NCI-H128 (cell line): ENCODE measurements at regions not wholly inside any gene's neighbourhood (a gene's known extent, or its start where the extent isn't known, plus 50 kb on each side); places are given as distances from the start of the nearest gene placed in this dataset.

Experiments used
- DNase-seq: peaks from one replicate; lab custom pipeline; 2025; ENCODE audit not compliant: unreplicated experiment; lab: John Stamatoyannopoulos, UW

DNA sequence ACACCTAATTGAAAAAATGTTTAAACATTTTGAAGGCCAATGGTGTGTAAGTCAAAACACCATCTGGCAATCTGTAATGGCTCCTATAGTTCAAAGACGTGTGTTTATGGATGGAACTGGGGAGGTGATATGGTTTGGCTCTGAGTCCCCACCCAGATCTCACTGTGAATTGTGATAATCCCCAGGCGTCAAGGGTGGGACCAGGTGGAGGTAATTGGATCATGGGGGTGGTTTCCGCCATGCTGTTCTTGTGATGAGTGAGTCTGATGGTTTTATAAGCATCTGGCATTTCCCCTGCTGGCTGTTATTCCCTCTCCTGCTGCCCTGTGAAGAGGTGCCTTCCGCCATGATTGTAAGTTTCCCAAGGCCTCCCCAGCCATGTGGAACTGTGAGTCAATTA, 52.2 kb downstream of the ADRA2C start:
- no peak for DNase-seq

DNA sequence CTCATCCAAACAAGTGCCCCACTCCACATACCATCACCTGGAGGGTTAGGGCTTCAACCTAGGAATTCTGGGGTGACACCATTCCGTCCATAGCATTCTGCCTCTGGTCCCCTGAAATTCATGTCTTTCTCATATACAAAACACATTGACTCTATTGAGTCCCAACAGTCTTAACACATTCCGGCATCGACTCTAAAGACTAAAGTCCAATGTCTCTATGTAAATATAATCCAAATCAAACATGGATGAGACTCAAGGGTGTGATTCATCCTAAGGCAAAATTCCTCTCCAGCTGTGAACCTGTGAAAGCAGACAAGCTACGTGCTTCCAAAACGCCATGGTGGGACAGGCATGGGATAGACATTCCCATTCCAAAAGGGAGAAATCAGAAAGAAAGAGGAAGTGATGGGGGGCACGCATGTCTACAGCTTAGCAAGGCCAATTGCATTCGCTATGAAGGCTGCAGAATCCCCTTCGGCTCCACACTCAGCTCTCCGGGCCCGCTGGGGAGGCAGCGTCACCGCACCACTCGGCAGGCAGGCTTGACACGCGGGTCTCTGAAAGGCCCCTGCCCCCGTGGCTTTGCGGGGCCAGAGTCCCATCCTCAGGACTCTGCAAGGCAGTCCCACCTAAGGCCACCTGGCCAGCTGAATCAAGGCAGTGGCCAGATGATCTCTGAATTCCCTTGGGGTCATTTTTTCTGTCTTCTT, 53.2 kb downstream of the ADRA2C start:
- no peak for DNase-seq

DNA sequence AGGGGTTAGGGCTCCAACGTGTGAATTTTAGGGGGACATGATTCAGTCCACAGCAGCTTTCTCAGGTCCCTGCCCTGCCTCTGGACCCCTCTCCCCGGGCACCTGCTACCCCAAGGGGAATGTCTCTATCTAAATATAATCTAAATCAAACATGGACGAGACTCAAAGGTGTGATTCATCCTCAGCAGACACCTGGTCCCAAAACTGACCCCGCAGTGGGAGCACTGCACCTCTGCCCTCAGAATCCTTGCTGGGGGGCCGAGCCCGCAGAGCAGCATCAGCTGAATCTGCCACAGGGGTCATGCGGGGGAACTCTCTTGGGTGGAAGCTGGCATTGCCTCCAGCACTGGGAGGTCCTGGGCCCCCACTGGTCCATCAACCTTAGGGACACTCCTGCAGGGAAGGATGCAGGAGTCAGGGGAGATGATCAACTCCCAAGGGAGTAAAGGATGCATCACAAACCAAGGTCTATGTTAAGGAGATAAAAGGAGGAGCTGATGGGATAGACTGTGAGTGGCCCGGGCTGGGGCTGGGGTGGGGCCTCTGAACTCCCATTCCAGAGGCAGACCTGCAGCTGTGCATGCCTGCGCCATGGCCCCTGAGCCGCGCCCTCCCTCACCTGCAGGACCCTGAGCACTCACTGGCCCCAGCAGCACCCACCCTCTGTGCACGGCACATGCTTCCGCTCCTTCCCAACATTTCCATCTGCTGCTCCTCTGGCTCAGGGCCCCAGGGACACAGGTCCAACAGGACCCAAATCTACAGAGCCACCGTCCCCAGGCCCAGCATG, 54.0 kb downstream of the ADRA2C start:
- DNase-seq: no peak

DNA sequence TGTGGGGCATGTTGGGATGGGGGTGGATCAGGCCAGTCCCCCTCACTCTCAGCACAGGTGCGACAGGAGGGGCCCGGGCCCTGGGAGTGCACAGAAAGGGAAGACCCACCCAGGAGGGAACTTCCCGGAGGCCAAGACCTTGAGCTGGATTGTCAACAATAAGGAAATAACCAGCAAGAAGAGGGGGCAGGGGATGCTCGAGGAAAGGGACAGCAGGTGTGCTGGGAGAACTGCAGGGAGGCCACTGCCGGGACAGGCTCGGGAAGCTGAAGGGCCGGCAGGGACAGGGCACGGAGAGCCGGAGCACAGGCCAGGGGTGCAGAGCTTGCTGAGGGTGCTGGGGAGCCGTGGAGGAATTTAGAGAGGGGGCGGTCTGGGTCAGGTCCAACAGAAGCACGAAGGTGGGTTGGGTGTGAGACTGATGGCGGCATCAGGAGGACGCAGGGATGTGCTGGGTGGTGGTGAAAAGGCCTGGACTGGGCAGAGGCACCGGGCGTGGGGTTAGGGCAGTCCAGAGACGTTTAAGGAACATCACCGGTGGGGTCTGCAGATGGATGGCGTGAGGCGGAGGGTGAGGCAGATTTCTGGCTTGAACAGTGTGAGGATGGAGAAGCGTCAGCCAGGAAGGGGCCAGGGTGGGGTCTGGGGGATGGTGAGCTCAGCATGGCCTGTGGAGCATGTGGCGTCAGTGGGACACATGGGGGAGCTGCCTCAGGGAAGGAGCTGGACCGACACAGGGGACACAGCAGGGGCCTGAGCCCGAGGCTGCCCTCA, 54.8 kb downstream of the ADRA2C start:
- no peak for DNase-seq

DNA sequence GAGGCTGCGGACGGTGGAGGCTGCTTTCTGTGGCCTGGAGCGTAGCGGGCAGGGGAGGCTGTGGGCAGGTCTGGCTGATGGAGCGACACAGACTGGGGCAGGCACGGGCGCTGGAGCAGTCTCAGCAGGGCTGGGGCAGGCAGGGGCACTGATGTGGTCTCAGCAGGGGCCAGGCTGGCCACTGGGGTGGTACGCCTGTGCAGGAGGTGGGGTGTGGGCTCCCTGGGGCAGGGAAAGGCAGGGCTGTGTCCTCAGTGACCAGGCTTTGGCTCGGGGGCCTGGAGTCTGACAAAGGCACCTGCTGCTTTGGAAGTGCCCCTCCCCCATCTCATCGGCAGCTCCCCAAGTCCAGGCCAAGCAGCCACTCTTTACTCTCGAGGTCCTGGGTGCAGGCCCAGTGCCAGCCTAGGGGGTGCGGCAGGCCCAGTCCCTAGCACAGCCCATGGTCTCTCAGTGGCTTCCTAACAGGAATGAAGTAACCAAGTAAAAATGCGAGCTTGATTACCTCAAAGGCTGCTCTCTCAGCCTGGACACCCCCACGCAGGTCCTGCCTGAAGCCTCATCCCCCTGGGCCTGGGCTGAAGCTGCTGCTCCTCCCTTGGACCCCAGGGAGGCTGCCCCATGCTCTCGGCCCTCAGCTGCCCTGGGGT, 55.5 kb downstream of the ADRA2C start:
- no peak for DNase-seq

DNA sequence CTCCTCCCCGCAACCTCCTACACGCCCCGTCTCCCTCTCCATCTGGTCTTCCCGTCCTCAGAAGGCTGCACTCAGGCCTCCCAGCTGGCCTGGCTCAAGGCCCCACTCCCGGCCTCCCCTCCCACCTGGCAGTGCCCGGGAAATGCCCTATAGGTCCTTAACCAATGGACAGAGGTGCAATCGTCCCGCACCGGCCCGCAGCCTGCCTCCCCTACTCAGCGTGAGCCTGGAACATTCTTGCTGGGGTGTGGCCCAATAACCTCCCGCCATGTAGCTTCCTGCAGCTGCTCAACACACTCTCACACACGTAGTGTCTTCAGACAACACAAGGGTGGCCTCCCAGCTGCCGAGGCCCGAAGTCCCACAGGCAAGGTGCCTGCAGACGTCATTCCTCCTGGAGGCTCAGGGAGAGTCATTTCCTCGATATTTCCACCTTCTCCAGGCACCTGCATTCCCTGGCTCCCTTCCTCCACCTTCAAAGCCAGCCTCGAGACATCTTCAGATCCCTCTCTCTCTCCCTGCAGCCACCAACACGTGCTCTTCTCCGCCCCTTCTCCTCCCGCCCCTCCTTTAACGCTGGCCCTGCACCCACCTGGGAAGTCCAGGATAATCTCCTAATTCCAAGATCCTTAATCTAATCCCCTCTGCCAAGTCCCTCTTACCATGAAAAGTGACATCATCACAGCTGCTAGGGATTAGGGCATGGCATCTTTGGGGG, 56.2 kb downstream of the ADRA2C start:
- DNase-seq: no peak

DNA sequence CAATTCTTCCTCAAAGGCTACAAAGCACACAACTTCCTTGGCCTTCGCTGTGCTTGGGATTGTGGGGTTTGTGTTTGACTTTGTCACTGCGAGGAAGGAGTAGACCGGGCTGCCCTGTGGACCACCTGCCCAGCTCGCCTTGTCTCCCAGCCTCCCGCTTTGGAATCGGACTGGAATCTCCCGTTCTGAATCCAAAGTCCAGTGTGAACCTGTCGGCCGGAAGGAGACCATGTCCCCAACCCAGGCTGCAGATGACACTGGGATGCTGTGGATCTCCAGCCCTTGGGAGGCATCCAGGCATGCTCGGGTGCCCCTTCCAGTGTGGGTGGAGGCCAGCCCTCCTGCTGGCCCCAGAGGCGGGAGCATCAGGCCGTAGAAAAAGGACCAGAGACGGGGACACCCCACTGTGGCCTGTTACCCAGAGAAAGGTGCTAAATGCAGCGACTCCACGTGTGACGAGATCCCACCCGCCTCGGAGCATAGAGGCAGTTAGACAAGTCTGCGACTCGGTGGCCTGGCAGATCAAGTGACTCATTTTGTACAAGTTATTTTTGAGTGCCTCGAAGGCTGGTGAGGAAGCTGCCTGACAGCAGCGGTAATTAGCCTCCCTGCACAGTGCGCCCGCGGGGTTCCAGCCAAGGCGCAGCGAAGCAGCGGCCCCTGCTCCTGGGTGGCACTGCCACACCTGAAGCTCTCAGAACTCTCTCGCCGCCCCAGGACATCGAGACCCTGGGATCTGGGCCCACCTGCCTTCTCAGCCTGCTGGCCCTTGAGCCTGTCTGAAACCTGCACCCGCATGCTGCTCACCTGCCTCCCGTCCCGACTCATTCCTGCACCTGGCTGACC, 57.5 kb downstream of the ADRA2C start:
- no peak for DNase-seq

DNA sequence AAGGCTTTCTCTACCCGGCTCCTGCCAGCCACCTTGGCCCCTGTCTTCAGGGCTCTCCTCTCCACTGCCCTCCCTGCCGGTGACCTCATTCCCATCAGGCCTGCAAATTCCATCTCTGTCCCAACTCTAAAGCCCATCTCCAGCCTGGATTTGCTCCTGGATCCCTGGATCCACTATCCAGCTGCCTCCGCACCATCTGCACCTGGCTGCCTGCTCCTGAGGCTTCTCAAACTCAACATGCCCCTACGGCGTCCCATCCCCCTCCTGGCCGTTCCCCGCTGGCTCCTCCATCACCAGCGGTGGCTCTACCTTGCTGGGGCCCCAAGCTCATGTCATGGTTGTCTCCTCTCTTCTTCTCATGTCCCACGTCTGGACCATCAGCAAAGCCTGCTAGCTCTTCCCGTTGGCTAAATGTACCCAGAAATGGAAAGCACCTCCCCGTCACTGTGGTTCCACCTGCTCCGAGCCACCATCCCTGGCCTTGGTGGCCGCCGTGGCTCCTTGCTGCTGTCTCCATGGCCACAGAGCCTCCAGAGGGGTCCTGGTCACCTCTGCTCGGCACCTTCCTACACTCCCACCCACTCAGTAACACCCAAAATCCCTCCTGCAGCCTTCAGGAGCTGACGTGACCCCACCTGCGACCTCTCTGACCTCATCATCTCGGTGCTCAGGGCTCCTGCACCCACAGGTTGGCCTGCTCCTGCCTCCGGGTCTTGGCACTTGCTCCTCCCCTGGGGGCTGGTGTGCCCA, 58.5 kb downstream of the ADRA2C start:
- DNase-seq: no peak

DNA sequence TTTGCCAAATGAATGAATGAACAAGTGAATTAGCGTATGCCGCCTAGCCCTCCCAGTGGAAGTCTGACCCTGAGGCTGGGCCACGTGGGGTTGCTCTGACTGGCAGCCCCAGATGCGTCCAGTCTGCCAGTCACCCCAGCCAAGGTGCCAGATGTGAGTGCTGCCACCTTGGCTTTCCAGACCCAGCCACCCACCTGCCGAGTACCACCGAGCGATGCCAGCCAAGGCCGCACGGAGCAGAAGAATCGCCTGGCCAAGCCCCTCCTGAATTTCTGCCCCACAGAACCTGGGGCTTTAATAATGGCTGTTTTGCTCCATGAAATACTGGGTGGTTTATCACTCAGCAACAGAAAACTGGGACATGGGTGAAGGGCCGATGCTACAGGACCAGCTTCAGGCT, 59.3 kb downstream of the ADRA2C start:
- no peak for DNase-seq

DNA sequence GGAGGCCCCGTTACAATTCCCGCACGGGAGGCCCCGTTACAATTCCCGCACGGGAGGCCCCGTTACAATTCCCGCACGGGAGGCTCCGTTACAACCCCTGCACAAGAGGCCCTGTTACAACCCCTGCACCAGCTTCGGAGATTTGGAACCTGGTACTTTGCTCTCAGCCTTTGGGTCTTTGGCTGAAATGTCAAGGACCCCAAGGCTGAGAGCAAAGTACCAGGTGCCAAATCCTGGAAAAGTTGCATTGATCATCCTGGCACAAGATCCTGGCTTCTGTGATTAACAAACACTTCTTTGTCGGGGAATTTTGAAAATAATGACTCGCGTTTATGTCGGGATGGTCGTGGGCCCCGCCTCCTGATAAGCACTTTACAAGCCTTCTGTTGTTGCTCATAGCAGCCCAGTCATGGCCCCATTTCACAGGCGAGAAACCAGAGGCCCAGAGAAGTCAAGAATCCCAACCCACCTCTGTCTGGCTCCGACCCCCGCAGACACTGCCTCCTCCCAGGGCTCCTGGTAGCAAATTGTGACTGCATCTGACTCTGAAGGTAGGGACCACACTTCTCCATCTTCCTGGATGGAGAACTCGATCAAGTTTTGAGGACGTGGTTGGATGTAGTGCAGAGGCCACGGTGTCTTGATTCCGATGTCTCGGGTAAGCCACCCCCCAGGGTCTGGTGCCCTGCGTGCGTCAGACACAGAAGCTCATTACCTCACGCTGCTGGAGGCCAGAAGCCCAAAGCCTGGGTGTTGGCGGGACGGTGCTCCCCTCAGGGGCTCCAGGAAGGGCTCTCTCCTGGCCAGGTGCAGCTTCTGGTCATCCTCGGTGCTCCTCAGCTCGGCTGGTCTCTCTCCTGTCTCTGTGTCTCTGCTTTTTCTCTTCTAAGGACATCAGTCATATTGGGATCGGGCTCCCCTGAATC, 60.3 kb downstream of the ADRA2C start:
- DNase-seq: no peak

DNA sequence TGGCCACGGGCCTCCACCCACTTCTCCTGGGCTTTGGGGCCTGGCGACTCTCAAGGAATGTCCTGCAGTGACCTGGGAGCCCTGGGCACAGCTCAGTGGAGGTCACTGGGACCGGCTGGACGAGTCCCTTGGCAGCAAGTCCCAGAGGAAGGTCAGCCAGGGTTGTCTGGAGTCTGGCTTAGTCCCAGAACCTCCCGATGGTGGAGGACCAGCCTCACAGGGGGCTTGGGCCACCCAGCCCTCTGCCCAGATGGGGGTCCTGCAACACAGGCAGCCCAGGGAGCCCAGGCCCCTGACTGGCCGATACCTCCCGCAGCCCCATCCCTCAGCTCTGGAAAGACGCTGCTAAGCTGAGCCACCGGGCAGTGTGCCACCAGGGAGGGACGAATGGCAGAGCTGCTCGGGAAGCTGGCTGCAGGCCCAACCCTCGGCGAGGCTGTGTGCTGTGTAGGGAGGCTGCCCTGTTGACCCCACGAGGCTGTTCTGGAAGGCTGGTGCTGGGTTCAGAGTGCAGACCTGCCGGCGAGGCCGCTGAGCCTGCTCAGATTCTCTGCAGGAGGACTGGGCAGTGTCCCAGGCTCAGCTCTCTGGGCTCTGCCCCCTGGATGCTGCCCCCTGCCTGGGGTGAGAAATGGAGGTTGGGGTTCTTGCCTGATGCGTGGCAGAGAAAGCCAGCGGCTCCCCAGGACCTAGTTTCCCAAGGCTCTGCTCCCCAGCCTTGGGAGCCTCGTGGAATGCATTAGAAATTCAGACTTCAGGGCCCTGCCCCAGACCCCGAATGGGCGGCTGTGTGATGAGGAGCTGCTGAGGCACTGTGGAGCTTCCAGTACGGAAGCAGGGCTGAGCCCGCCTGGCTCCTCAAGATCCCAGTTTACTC, 61.7 kb downstream of the ADRA2C start:
- DNase-seq: no peak

DNA sequence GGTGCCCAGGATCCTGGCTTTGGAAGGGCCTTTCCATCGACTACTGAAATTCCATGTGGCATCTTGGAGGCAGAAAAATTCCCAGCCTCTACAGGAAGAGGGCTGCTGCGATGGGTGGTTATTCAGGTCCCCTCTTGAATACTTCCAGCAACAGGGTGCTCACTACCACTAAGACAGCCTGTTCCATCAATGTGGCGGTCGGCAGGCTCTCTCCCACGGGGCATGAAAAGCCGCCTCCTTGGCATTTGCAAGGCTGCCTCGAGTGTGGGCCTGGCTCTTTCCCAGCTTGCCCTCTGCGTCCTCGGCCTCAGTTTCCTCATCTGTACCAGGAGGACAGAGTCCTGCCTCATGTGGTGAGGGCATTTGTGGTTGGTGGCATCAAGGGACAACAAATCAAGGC, 62.4 kb downstream of the ADRA2C start:
- no peak for DNase-seq

DNA sequence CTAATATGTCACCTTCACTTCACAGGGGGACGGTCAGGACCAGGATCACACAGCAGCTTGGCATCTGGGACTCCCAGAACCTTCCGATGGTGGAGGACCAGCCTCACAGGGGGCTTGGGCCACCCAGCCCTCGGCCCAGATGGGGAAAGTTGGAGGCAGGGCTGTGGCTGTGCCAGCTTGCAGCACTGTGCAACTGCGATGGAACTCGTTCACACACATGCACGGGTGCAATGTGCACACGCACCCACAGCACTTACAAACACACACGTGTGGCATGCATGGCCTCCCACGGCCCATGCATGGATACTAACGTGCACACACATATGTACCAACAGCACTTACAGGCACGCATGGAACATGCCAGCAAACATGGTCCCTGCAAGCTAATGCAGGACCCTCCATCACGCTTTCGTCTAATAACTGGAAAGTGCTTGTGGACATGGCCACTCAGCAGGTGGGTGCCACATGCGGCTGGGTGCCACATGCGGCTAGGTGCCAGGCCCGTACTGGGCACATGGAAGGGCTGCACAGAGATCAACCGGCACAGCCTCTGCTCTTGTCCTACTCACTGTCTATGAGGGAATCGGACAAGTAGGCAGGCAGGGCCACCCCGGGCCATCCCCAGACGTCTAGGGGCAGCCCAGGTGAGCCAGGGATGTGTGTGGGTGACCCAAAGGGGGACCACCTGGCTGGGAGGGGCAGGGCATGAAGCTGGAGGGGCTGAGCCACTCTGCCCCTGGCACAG, 63.2 kb downstream of the ADRA2C start:
- no peak for DNase-seq

DNA sequence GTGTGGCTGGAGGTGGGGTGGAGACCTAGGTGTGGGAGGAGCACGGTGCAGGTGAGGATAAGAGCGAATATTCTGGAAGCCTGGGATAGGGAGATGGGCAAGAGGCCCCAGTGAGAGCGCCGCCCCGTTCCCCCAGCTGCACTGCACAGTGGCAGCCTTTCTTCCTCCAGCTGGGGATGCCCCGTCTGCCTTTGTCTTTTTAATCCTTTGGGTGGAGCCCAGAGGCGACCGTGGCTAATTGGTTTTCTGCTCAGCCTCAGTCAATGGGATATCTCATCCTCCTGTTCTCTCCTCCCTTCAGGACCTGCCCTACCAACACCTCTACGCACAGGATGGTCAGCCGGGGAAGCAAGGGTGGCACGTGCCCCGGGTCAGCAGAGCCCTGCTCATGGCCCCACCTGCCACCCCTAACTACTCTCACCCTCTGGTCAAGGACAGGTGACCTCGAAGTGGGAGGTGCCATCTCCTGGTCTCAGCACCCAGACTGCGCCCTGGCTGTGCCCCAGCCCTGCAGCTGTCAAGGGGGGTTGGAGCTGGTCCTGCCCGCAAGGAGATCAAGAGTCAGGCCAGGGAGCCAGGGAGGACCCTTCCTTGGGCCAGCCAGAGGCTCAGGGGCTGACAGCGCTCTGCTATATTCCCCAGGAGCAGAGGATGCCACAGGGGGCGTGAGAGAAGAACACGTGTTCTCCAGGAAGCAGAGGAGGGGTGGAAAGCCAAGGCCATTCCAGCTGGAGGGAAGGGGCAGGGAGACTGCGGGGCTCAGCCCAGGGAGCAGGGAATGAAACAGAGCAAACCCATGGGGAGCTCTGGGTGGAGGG, 64.0 kb downstream of the ADRA2C start:
- no peak for DNase-seq

DNA sequence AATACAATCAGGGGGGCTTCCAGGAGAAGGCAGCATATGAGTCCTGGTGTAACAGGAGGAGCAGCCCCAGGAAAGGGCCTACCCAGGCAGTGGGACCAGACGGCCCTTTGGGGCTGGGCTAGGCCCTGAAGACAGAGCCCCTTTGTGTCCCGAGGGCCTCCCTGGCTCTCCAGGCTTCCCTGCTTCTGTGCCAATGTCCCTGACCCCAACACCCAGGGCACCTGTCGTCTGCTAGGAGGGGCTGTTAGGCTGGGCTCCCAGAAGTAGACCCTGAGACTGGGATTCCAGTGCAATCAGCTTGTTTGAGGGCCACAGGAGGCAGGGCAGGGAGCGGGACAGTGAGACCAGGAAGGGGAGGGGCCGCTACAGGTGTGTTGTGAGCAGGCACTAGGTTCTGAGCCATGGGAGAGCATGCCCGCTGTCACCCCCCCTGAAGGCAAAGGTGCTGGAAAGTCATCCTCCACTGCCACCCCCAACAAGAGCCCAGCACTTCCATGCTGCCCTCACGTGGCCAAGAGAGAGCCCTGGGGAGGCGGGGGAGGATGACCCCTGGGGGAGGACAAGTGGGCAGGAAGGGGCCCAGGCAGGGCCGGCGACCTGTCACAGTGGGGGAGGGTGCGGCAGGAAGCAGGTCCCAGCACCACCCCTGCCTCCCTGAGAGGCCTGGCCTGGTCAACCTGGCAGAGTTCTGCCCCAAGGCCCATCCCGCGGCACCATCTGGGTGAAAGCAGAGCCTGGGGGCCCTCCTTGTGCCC, 64.8 kb downstream of the ADRA2C start:
- DNase-seq: no peak
